ENCODE measurements at regions not wholly inside any gene's neighbourhood (a gene's known extent, or its start where the extent isn't known, plus 50 kb on each side); places are given as distances from the start of the nearest gene placed in this dataset.

DNA sequence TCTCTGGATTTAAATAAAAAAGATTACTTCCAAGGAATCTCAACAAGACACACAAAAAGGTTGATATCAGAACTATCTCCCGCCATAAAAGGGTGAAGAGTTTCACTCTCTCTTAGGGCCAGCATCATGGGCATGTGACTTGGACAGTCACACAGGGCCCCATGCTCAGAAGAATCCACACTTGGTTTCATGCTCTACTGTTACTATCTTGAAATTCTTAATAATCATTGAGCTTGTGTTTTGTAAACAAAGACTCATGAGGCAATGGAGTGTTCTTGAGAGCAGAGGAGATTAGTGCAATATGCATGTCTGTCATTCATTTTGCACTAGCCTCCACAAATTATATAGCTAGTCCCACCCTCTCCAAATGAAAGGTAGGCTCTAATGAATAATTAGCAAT, 58.4 kb downstream of the HMHB1 start:
- no peak for DNase-seq (ENCODE audit: low read depth, low spot score)

DNA sequence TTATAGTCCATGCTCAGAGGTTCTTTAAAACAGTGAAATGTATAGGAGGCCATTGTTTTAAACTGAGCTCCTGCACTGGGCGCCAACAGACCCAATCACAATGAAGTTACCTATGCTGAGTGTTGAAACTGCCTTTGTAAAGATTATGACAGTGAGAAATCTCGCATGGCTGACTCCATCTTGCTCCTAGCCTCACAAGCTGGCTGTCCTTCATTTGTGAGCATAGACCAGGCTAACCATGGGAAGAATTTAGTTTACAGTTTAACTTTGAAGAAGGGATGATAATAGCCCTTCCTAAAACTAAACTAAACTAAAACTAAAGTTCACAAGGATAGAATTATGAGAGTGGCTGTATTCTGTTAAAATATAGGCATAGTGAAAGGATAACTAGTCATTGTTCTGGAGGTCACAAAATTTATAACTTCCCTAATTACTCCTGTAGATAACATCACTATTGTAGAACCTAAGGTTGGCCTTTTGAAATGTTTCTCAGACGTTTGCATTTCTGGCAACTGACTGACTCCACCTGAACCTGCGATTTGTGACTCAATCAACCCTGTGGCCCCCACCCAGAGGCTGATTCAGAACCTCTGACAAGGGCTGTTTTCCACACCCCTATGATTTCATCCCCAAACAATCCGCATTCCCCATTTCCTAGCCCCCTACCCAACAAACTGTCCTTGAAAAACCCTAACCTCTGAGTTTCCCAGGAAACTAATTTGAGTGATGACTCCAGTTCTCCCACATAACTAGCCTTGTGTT, 59.1 kb downstream of the HMHB1 start:
- peak; percentile 45 for DNase-seq (ENCODE audit: low read depth, low spot score)

DNA sequence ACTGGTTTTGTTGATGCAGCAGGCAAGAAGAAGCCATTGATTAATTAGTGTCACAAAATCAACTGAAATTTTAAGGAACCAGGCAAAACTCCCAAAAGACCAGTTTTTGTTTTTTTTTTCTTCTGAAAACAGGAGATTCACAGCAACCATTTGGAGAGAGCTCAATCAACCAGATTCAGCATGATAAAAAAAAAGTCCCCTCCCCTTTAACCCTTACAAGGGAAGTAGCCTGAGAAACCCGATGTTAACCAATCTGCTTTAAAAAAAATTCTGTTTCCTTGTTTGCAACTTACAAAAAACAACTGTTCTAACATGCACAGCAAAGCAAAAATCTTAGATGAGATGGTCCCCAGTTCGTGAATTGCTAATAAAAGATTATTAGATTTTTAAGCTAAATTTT, 59.7 kb downstream of the HMHB1 start:
- no peak for DNase-seq (ENCODE audit: low read depth, low spot score)

DNA sequence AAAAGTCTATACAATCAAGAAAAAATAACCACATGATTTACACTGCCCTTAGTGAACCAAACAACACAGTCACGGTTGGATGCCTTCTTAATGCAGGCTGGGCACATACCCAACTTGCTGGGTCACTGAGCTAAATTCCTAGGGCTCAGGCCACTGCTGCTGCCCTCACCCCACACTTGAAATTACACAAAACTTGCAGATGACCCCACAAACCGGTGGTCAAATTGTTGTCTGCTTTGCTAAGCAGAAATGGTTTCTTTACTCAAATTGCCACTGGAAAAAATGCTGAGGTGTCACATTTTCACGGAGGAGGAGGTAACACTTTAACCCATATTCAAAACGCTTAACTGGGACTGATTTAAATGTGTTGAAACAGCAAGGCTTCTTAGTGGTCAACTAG, 62.4 kb downstream of the HMHB1 start:
- DNase-seq (ENCODE audit: low read depth, low spot score) = no peak

DNA sequence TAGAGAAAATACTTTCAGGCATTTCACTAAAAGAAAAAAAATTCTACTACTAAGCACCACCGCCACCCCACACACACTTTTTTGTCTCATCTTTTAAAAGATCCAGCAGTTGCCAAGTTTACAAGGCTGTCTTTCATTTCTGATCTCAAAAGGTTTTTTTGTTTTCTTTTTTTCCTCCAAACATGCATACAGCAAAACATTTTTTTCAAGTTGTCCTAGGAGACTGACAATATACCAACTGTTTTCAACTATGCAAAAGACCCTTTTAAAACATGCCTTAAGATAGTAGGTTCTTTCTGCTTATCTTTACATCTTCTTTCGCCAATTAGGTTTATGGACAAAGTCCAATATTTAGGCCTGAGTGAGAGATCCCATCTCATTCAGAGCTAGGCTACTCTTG, 65.2 kb downstream of the HMHB1 start:
- DNase-seq (ENCODE audit: low read depth, low spot score) = no peak

DNA sequence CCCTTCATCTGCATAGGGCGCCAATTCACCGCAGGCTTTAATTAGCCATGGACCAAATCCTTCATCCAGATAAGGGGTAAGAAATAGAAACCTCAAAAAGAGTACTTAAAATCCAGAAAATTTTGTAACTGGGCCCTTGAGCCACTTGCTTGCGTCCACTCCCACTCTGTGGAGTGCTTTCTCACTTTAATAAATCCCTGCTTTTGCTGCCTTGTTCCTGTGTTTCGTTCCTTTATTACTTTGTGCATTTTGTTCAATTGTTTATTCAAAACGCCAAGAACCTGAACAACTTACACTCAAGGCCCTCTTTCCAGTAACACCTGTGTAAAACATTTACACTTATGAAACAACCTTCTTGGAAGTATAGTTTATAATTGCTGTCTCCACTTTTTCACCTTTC, 66.5 kb downstream of the HMHB1 start:
- no peak for DNase-seq (ENCODE audit: low read depth, low spot score)

DNA sequence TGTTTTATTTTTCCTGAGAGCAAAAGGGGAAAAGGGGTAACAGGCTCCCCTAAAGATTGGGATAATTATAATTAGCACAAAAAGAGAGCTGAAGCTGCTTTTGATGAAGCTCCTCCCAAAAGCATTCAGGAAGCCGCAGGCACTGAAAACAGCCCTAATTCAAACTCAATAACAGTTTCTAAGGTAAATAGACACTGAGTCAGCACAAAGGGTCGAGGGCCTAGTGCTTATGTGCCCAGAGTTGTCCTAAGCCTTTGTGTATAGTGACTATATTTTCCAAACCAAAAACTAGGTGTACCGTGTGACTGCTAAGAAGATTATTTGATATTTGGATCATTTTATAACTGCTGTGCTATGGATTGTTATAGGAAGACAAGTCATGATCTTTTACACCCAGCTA, 67.7 kb downstream of the HMHB1 start:
- DNase-seq (ENCODE audit: low read depth, low spot score) = no peak

DNA sequence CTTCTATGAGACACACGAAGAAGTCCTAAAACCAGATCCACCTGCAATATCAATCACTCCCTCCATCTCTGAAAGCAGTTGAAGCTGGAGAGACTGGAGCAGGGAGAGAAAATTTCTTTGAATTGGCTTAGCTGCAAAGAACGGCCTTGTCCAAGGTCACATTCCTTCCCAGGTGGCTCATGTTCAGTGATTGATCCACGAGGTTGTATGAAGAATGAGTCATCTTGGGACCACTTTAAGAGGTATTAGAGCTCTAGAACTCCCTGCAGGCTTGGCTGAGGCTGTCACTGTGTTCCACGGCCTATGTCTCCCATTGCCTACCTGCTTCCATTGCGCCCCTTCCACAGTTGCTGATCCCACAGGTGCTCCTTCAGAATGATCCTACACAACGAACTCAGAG, 68.2 kb downstream of the HMHB1 start:
- no peak for DNase-seq (ENCODE audit: low read depth, low spot score)

DNA sequence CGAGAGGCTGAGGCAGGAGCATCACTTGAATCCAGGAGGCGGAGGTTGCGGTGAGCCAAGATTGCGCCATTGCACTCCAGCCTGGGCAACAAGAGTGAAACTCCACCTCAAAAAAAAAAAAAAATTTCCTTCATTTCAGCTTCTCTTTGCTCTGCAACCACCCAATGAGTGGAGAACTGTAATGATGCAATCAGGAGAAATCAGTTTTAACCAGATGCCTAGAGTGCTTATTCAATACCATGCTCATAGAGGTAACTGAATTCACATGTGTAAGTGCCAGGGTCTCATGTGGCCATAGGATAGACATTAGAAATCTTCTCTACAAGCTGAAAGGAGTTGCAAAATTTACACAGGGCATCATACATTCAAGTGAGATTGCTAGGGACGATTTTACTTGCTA, 70.6 kb downstream of the HMHB1 start:
- DNase-seq (ENCODE audit: low read depth, low spot score) = no peak

DNA sequence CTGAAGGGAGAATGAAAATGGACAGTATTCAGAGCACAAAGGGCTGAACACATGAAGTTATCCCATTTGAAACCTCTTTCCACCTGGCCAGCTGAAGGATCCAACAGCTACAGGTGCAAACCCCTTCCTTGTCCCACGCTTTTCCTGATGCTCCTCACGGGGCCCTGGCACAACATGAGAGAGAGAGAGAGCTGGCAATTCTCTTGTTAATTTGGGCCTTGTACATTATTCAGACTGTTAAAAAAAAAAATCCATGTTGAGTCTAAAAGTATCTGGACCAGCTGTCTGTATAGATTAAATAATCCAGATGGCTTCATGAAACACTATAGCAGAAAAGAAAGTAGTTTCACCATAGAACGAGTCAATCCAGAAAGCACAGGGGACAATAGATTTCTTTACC, 74.1 kb downstream of the HMHB1 start:
- no peak for DNase-seq (ENCODE audit: low read depth, low spot score)

DNA sequence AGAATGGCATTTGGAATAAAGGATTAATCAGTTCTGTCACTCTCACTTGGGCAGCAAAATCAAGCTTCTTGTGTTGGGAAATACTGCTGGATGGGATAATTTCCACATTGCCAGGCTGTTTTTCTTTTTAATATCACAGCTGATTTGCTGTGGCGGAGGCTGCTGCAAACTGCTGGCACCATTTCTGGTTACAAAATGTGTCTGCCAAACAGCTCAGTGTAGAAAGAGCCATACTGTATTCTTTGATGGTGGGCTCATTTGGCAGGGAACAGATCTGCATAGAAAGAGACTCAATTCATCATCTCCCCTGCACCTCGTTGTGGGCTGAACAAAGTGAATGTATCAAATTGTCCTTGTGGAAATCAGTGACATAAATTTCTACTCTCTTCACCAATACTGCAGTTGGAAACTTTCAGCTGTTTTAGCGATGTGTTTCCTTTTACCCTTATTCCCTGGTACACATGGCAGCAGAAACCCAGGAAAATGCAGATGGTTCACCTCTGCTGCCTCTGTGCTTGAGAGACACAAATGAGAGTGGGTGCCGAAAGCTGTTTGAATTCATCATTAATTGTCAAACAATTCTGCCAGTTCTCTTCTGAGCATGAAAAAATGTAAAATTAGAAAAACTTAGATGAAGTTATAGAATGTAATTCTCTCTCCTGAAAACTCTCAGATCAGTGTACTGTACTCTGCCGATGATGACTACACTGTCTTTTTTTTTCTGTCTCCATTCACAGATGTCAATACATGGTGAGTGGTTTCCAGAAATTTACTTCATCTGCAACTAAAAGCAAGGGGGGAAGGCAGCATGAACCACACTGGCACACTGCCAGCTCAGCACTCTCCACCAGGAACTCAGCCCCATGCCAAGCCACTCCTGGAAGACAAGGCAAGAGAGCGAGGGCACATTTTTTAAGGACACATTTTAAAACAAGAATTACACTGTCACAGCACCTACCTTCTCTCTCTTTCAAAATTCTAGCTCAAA, 75.0 kb downstream of the HMHB1 start:
- DNase-seq (ENCODE audit: low read depth, low spot score) = no peak

DNA sequence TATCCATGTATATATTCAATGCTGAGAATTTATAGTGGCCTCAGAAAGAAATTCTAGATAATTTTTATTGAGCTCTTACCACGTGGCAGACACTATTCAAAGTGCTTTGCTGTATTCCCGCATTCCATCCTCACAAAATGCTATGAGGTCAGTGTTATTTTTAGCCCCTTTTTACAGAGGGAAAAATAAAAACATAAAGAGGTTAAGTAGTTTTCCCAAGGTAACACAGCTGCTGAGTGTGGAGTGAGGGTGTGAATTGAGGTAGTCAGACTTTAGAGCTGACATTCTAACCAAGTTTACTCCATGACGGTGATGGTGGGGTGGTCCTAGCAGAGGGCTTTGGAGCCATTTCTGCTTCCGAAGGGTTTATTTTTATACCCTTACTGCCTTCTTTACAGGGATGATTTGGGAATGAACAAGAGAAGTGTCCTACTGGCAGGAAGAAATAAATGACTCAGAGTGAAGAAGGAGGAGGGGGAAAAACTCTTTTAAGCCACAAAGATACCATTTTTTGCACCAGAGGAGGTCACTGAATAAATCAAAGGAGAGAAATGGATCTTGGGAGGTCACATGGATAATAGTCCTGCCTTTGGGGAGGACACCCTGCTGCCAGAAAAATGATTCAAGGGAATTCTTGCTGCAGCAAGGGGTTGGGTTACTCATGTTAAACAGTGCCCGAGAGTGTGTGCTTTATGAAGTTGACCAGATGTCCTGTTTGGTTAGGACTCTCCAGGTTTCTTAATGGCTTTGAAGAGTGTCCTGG, 76.1 kb downstream of the HMHB1 start:
- no peak for DNase-seq (ENCODE audit: low read depth, low spot score)

DNA sequence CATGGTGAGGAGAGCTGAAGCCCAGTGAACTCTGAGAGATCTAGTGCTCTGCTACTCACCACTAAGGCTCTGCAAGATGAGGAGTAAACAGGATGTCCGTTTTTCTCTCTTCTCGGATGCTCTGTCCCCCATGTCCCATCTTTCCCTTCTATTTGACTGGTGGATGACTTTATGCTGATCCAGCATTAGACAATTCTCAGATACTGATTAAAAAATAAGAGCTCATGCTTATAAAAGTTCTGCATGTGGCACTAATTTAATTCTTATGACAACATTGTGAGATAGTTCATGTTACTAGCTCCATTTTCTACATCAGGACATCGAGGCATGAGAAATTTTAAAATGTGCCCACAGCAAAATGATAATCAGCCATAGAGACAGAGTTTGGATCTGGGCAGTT, 77.0 kb downstream of the HMHB1 start:
- DNase-seq (ENCODE audit: low read depth, low spot score) = no peak

DNA sequence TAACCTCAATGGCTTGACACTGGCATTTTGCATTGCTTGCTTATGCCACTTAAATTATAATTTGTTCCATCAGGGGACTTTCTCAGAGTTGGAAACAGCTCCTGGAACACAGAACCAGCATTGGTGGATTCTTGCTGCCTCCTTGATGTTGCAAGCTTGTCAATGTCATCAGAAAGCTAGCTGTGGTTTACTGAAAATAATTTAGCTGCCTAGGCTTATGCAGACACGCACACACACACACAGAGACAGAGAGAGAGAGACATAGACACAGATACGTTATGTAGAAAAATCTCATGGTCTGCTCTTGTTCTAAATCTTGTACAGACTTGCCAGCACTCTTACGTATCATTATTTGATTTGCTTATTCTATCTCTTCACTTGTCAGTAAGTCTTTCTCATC, 78.0 kb downstream of the HMHB1 start:
- DNase-seq (ENCODE audit: low read depth, low spot score) = no peak

DNA sequence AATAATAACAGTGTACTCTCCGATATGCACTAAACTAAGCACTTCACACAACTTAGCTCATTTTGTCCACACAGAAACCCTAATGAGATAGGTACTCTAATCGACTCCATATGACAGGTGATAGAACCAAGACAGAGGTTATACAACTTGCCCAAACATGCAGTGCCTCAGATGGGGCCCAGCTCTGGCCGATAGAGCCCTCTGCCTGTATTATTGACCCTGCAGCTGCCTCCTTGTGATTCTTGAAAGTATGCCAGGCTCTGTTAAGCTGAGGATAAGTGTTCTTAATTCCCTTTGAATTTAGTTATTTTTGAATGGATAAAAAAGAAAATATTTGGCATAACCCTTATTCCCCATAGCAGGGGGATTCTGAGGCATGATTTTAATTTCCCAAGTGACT, 78.5 kb downstream of the HMHB1 start:
- DNase-seq (ENCODE audit: low read depth, low spot score) = no peak

DNA sequence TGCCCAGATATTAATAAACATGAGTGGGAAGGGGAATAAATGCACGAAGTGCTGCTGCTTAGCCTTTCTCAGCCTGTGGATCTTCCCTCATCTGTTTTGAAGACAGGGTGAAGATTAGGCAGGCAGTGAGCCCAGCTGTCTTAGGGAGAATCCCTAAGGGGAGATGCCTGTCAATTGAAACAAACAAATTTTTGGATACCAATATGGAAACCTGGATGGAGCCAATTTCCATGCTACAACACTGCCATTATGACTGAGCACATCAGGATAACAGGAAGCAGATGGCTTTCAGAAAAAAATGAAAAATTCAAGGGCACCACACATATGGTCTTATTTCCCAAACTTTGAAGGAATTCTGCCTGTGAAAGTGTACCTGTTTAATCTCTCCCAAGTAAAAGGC, 80.3 kb downstream of the HMHB1 start:
- DNase-seq (ENCODE audit: low read depth, low spot score) = no peak

DNA sequence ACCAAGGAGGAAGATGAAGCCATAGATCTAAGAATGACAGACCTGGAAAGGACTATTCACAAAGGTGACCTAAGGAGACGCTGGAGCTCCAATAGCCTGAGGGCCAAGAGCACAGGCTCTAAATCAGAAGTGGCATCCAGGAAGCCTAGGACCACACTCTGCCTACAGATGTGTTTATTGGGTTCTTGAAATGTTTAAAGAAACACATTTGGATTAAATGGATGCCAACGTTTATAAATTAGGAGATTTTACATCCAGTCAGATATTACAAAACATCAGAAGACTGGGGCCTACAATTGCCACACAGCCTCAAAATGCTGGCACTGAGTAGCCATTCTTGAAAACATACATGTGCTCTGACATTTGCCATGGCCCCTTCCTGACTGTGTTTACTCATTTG, 80.9 kb downstream of the HMHB1 start:
- no peak for DNase-seq (ENCODE audit: low read depth, low spot score)

DNA sequence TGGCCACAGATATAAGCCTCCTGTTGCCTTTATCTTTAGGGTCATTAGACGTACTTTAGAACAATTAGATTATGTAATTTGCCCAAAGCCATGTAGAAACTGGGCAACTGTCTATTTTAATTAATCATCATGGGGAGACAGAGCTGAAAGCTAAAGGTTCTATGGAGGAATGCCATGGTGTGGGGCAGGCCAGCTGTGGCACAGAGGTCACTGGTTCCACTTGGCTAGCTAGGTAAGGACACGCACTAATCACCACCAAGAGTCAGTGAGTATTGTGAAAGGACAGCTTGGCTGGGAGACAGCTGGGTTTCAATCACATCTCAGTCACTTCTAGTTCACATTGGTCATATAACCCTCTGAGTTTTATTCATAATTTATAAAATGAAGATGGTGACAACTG, 81.7 kb downstream of the HMHB1 start:
- no peak for DNase-seq (ENCODE audit: low read depth, low spot score)

DNA sequence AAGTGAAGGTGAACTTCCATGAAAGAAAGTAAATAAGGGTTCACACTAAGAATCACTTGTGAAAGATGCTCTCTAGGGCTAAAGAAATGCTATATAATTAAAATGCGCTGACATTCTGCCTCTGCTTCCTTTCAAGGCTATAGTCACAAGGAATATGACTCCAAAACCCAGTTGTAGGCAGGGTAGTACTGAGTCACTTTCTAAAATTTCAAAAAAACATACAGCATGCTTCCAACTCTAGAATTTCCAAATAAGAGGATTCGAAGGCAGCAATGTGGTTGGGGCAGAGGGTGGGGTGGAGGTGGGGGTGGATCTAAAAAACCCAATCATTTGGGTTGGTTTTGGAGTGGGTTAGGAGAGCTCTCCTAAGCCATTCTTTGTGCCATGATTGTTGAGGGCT, 84.6 kb downstream of the HMHB1 start:
- DNase-seq (ENCODE audit: low read depth, low spot score) = no peak

DNA sequence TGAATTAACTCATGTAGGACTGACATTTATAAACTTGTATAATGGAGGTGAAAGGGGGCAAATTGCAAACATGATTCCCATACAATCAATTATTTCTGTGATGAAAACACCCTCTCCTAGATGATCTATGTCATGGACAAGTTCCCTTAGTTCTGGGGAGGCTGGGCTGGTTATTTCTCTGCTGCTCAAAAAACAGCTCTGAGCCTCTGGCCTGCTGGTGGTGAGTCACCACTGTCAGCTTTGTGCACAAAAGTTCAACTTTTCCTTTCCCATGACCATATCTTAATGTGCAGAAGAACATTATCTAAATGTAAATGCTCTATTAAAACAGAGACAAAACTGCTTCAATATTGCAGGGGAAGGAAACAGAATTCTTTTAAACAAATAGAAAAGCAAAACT, 85.0 kb downstream of the HMHB1 start:
- DNase-seq (ENCODE audit: low read depth, low spot score) = no peak

DNA sequence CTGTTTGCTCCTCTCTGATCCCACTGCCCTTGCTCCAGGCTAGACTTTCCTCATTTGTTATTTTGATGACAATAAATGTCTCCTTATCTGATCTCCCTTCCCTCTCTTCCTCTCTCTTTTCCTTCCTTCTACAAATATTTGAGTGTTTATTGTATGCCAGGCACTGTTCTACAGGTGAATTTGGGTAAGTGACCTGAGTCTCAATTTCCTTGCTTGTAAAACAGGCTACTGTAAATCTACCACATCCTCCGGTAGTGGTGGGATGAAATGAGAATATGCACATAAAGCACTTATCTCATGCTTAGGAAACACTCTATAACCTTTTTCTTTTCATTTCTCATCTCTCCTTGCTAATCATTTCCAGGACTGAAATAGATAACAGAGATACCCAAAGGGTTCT, 86.4 kb downstream of the HMHB1 start:
- DNase-seq (ENCODE audit: low read depth, low spot score) = no peak

DNA sequence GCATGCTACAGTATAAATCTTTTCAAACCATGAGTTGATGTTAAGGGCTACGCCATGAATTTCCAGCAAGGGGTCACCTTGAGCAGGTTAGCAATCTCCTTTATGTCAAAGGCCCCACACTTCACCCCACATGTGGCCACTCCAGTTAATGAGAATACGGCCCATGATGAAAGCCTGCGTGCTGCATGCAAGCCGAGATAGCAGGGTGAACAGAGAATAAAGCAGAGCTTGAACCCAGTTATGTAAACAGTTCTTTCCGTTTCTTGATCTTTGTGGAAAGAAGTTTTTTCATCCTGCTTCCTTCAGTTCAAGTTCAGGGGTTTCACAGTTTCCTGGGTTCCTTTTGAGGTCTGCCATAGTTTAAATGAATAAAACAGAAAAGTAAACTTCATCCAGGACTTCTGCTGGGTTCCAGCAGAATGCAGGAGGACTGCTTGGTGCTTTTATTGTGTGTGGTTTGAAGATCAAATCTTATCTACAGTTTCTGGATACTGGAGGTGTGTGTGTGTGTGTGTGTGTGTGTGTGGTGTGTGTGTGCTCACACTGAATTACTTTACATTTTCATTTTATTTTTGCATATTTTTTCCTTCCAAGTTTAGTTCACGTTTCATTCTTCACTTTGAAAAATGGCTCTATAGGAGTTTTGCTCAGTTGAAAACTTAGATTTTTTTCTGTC, 87.1 kb downstream of the HMHB1 start:
- DNase-seq (ENCODE audit: low read depth, low spot score) = no peak

All from ELF-1 (cell line).